ENCODE measurements at regions not wholly inside any gene's neighbourhood (a gene's known extent, or its start where the extent isn't known, plus 50 kb on each side); places are given as distances from the start of the nearest gene placed in this dataset.

- no peak for TF ChIP-seq CTCF (IDR thresholded peaks at IDR 0.05; ENCODE audit: poor library complexity)
- no peak for TF ChIP-seq EZH2 (IDR thresholded peaks at IDR 0.05; ENCODE audit: borderline replicate concordance)
- no peak for TF ChIP-seq EZH2phosphoT487 (IDR thresholded peaks at IDR 0.05; ENCODE audit: low read depth, severe bottlenecking, unreplicated experiment)
Observed at GRCh38 chr20:54716790-54717189, 241.4 kb downstream of the DOK5 start.
